LNCaP clone FGC (cell line): ENCODE measurements at regions not wholly inside any gene's neighbourhood (a gene's known extent, or its start where the extent isn't known, plus 50 kb on each side); places are given as distances from the start of the nearest gene placed in this dataset.

Experiments used
- DNase-seq: peaks from one replicate; pipeline ENCODE4 v3.0.0-alpha.2; 2011; ENCODE audit warnings: low read depth
- H3K4me3 ChIP-seq: 2 replicates; pipeline ENCODE4 v1.5.1; 2011; ENCODE audit warnings: mild to moderate bottlenecking, low read depth, low read length, control low read depth
- TF ChIP-seq, protein P1 (sequence below): IDR thresholded peaks from 2 replicates; pipeline ENCODE4 v1.5.1; 2012; ENCODE audit warnings: mild to moderate bottlenecking; ENCODE audit not compliant: control insufficient read depth, insufficient read depth; ENCODE audit errors: extremely low read depth

DNA sequence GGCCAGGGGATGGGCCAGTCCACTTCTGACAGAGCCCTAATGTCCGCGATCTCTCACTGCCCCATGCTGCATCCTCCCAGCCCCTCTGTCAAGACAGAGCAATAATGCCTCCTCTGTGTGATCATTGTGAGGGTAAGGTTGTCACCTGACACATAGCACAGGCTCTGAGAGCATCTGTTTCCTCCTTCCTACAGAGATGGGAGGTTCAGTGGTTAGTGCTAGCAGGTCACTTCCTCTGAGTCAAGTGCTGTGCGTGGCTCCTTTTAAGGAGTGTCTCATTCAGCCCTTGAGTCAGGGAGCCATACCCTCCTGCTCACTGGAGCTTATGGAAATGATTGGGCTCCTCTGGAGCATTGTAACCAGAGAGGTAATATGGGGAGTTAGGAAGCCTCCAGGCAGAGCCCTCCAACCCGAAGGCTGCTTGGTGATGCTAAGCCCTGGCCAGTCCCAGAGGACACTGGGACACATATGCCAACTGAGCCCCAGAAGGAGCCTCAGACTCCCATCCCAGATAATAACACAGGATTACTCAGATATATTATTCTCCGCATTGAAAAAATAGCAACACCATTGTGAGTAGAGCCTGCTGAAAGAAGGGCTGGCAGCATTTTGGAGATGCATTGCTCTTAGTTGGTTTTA is 189.0 kb downstream of the GALNT1 start:
- no peak overlapping the region for H3K4me3 ChIP-seq
- TF ChIP-seq, protein P1, sequence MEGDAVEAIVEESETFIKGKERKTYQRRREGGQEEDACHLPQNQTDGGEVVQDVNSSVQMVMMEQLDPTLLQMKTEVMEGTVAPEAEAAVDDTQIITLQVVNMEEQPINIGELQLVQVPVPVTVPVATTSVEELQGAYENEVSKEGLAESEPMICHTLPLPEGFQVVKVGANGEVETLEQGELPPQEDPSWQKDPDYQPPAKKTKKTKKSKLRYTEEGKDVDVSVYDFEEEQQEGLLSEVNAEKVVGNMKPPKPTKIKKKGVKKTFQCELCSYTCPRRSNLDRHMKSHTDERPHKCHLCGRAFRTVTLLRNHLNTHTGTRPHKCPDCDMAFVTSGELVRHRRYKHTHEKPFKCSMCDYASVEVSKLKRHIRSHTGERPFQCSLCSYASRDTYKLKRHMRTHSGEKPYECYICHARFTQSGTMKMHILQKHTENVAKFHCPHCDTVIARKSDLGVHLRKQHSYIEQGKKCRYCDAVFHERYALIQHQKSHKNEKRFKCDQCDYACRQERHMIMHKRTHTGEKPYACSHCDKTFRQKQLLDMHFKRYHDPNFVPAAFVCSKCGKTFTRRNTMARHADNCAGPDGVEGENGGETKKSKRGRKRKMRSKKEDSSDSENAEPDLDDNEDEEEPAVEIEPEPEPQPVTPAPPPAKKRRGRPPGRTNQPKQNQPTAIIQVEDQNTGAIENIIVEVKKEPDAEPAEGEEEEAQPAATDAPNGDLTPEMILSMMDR, result no peak
- no peak for DNase-seq

DNA sequence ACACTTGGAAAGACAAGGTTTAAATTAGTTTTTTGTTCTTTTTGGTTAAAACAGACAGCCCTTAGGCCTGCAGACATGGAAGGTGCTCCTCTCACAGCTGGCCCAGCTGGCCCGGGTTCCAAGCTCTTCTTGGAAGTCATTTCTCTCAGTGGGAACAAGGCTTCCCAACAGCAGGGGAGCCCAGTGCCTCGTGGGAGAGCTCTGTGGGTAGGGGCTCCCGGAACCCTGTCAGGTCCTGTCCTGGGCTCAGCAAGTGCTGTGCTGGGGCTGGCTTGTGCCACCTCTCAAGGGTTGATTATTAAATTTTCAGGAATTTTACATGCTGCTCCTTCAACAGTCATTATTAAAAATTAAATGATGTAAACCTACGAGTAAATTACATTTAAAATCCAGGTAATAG is 189.6 kb downstream of the GALNT1 start:
- TF ChIP-seq, protein P1, result no peak
- no peak for DNase-seq

DNA sequence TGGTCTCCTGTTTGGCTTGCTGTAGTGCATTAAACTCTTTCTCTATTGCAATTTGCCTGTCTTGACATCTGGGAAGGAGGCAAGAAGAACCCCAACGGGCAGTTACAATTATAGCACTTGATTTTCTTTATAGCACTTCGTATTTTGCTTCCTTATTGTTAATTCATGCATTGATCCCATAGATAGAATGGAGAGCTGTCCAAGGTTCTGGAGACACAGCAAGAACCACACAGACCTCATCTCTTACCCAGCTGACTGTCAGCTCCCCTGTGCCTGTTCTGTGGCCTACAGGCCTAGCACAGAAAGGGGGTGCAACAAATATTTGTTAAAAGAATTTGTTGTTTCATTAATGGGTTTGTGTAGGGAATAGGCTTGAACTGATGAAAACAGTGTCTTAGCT is 194.3 kb downstream of the GALNT1 start:
- TF ChIP-seq, protein P1, result no peak
- no peak overlapping the region for H3K4me3 ChIP-seq
- DNase-seq, result peak; percentile 18

More for the DNA sequence above, 189.6 kb downstream of the GALNT1 start:
- no peak overlapping the region for H3K4me3 ChIP-seq

DNA sequence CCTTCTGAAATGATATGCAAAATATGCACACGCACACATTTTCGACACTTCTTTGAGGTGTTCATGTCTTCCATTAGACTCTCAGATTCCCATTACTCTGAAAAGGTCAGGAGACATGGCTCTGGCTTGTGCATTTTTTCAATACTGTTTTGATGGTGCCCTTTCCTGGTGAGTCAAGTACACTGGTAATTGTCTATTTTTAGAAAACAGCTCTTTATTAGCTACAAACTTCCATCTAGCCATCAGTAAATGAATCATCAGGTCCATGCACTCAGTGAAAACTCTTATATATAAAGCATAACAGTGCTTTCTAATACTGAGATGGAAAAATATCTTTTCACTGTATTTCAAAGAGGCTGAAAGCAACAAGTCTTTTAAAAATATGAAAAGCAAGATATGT is 194.9 kb downstream of the GALNT1 start:
- H3K4me3 ChIP-seq, result no peak overlapping the region
- DNase-seq, result no peak
- TF ChIP-seq, protein P1, result no peak

DNA sequence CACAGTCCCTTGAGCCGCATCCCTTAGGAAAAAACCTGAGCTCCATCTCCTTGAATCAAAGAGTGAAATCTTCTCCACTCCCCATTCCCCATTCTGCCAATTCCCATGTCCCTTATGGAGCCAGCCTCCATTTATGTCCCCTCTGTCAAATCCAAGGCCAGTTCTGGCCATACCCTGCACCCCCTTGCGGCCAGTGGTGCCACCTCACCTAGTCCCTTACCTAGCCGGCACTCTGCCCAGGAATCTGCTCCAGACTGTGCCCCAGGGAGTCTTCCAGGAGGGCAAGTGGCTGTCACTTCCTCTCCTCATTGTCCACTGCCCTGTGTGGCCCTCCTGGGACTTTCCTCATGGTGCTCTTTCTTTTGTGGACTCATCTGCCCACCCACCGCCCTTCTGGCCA is 195.4 kb upstream of the RMP24 start:
- no peak for DNase-seq
- TF ChIP-seq, protein P1, result 0 out of 2 replicates have a peak, but pooled peaks have one; percentile 16

DNA sequence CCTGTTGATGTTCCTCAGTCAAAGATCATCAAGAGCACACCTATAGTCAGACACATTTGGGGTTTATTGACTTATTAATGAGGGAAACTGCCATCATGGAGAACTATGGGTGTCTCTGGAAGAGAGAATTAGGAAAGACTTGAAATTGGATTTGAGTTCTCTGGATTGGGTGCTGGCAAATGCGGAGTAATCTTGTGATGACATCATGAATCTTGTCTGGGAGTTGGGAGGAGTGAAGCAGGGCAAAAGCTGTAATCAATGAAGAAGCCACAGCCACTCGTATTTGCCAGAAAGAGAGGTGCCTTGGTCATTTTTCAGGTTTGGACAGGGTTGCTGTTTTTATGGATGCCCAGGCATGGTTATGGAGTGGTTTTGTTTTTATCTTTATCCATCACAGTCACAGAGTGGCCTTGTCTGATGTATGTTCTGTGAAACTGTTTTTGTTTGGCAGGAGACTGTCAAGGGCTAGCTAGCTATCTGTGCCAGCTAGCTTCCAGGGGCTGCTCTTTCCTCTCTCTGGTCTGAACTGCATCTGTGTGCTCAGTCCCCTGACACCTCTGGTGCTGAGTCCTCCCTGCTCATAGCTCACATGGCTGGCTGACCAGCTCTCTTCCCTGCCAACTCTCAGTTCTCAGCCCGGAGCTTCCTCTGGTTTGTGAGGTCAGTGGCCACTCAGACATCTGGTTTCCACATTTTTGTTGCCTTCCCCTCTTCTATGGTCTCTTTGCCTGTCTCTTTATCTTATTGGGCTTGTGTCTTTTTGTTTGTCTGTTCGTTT is 193.4 kb upstream of the RMP24 start:
- DNase-seq, result no peak
- no peak overlapping the region for H3K4me3 ChIP-seq
- TF ChIP-seq, protein P1, result no peak

More for the DNA sequence above, 195.4 kb upstream of the RMP24 start:
- no peak overlapping the region for H3K4me3 ChIP-seq
